Panc1 (cell line): ENCODE measurements at regions not wholly inside any gene's neighbourhood (a gene's known extent, or its start where the extent isn't known, plus 50 kb on each side); places are given as distances from the start of the nearest gene placed in this dataset.

Experiments used
- ATAC-seq: fragments of 200-7000 bp; cut with Tn5 transposase; 2 replicates; pipeline ENCODE4 v1.9.1; 2020; ENCODE audit warnings: mild to moderate bottlenecking, moderate library complexity
- BruUV-seq: library from RNA; stranded (reverse); fragments of 400-500 nt; replicated peaks from 2 replicates; lab custom pipeline; 2021; lab: Mats Ljungman, UMichigan
- CTCF ChIA-PET: fragments of 300-600 bp; sonication (Branson Sonifier 250); formaldehyde crosslinking; loops from one replicate; lab custom pipeline; 2022; ENCODE audit warnings: antibody characterized with exemption; lab: Charles Lee
- POLR2A ChIA-PET: fragments of 300-600 bp; sonication (Branson Sonifier 250); formaldehyde crosslinking; loops from one replicate; lab custom pipeline; 2022; ENCODE audit warnings: antibody characterized with exemption; lab: Charles Lee
- DNase-seq: peaks from one replicate; pipeline ENCODE4 v3.0.0-alpha.2; 2010; ENCODE audit warnings: low read depth, low spot score
- H3K27ac ChIP-seq: 2 replicates; pipeline ENCODE4 v1.5.1; 2011; ENCODE audit warnings: mild to moderate bottlenecking, low read length, inconsistent platforms
- H3K27me3 ChIP-seq: fragments of 200-500 bp; sonication (Bioruptor generic); 2 replicates; pipeline ENCODE4 v1.6.0; 2014; ENCODE audit warnings: low read length, inconsistent platforms; ENCODE audit not compliant: control insufficient read depth, insufficient read depth
- H3K36me3 ChIP-seq: fragments of 200-500 bp; sonication (Bioruptor generic); 2 replicates; pipeline ENCODE4 v1.5.1; 2014; ENCODE audit warnings: inconsistent platforms, mild to moderate bottlenecking, low read length, moderate library complexity; ENCODE audit not compliant: control insufficient read depth, insufficient read depth
- H3K4me1 ChIP-seq: 2 replicates; pipeline ENCODE4 v1.5.1; 2011; ENCODE audit warnings: inconsistent platforms, mild to moderate bottlenecking, low read length, moderate library complexity; ENCODE audit not compliant: control insufficient read depth, insufficient read depth
- H3K4me3 ChIP-seq, 2 experiments: 2 replicates each; pipeline ENCODE4 v1.5.1; 2011 to 2012; ENCODE audit warnings: low read depth in 2 of 2, low read length in 2 of 2, mild to moderate bottlenecking in 2 of 2, inconsistent platforms in 1 of 2, moderate library complexity in 1 of 2
- H3K9me3 ChIP-seq: fragments of 200-500 bp; sonication (Bioruptor generic); 2 replicates; pipeline ENCODE4 v1.5.1; 2014; ENCODE audit warnings: low read depth, mild to moderate bottlenecking, inconsistent platforms, low read length, moderate library complexity; ENCODE audit not compliant: control insufficient read depth, insufficient read depth
- POLR2AphosphoS5 ChIP-seq: IDR thresholded peaks from 2 replicates; pipeline ENCODE4 v1.6.1; 2012; ENCODE audit warnings: mild to moderate bottlenecking, low read depth, low read length, moderate library complexity
- SIN3A ChIP-seq: IDR thresholded peaks from 2 replicates; pipeline ENCODE4 v1.6.1; 2012; ENCODE audit warnings: low read depth, mild to moderate bottlenecking, low read length, moderate library complexity, borderline replicate concordance; ENCODE audit not compliant: insufficient read depth
- TCF7L2 ChIP-seq: IDR thresholded peaks from 2 replicates; pipeline ENCODE4 v1.6.1; 2011; ENCODE audit warnings: mild to moderate bottlenecking, low read depth, low read length, inconsistent platforms
- in situ Hi-C: cut with HindIII; loops from 2 replicates; pipeline ENCODE4 v1.10.0; 2016; ENCODE audit warnings: low sequenced_read_pairs, low pct_unique_long_range_greater_than_20kb
- intact Hi-C: fragments of 100-400 bp; cut with micrococcal nuclease; formaldehyde crosslinking; loops from one replicate; pipeline ENCODE4 v1.10.0; 2022; ENCODE audit not compliant: unreplicated experiment
- TF ChIP-seq, protein P1 (sequence below), 2 experiments: IDR thresholded peaks; 2 replicates each; pipeline ENCODE4 v1.6.1; 2011 to 2012; ENCODE audit warnings: low read depth in 2 of 2, control low read depth in 1 of 2, low read length in 1 of 2, mild to moderate bottlenecking in 1 of 2, moderate library complexity in 1 of 2; ENCODE audit not compliant: insufficient read depth in 1 of 2
- TF ChIP-seq, protein P2 (sequence below): fragments of 450-650 bp; IDR thresholded peaks from 2 replicates; pipeline ENCODE4 v1.5.1; 2017; ENCODE audit warnings: mild to moderate bottlenecking

DNA sequence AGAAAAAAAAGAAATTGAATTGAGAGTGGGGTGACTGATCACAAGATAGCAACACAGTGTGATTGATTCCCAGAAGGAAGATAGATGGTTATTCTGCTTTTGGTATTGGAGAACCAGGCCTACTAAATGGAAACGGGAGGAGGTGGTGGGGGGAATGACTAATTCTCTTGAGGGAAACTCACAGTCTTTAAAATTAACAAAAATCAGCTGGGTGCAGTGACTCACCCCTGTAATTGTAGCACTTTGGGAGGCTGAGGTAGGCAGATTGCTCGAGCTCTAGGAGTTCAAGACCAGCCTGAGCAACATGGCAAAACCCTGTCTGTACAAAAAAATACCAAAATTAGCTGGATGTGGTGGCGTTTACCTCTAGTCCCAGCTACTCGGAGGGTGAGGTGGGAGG is 134.6 kb upstream of the PDE4B start:
- DNase-seq, result no peak
- TF ChIP-seq, protein P1, sequence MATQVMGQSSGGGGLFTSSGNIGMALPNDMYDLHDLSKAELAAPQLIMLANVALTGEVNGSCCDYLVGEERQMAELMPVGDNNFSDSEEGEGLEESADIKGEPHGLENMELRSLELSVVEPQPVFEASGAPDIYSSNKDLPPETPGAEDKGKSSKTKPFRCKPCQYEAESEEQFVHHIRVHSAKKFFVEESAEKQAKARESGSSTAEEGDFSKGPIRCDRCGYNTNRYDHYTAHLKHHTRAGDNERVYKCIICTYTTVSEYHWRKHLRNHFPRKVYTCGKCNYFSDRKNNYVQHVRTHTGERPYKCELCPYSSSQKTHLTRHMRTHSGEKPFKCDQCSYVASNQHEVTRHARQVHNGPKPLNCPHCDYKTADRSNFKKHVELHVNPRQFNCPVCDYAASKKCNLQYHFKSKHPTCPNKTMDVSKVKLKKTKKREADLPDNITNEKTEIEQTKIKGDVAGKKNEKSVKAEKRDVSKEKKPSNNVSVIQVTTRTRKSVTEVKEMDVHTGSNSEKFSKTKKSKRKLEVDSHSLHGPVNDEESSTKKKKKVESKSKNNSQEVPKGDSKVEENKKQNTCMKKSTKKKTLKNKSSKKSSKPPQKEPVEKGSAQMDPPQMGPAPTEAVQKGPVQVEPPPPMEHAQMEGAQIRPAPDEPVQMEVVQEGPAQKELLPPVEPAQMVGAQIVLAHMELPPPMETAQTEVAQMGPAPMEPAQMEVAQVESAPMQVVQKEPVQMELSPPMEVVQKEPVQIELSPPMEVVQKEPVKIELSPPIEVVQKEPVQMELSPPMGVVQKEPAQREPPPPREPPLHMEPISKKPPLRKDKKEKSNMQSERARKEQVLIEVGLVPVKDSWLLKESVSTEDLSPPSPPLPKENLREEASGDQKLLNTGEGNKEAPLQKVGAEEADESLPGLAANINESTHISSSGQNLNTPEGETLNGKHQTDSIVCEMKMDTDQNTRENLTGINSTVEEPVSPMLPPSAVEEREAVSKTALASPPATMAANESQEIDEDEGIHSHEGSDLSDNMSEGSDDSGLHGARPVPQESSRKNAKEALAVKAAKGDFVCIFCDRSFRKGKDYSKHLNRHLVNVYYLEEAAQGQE (IDR thresholded peaks at IDR 0.05; ENCODE audit: insufficient read depth in 1 of 2, low read depth in 2 of 2, low read length in 1 of 2), result no peak
- TF ChIP-seq, protein P2, sequence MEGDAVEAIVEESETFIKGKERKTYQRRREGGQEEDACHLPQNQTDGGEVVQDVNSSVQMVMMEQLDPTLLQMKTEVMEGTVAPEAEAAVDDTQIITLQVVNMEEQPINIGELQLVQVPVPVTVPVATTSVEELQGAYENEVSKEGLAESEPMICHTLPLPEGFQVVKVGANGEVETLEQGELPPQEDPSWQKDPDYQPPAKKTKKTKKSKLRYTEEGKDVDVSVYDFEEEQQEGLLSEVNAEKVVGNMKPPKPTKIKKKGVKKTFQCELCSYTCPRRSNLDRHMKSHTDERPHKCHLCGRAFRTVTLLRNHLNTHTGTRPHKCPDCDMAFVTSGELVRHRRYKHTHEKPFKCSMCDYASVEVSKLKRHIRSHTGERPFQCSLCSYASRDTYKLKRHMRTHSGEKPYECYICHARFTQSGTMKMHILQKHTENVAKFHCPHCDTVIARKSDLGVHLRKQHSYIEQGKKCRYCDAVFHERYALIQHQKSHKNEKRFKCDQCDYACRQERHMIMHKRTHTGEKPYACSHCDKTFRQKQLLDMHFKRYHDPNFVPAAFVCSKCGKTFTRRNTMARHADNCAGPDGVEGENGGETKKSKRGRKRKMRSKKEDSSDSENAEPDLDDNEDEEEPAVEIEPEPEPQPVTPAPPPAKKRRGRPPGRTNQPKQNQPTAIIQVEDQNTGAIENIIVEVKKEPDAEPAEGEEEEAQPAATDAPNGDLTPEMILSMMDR, result no peak
- TF ChIP-seq POLR2AphosphoS5 (no peak), TCF7L2 (no peak), SIN3A (no peak)
- no peaks in the 10 kb centered on the region for H3K27me3 ChIP-seq
- ChIA-PET CTCF (no interaction called here), POLR2A (no interaction called here)
- no peak overlapping the region for H3K4me3 ChIP-seq
- H3K27ac ChIP-seq, result no peak overlapping the region
- H3K36me3 ChIP-seq, result no peaks in the 10 kb centered on the region
- BruUV-seq, result no TSS peak
- no peaks in the 10 kb centered on the region for H3K9me3 ChIP-seq
- in situ Hi-C loops (no loop called here), intact Hi-C loops (no loop called here)
- no peaks in the 10 kb centered on the region for H3K4me1 ChIP-seq
- no peak for ATAC-seq

DNA sequence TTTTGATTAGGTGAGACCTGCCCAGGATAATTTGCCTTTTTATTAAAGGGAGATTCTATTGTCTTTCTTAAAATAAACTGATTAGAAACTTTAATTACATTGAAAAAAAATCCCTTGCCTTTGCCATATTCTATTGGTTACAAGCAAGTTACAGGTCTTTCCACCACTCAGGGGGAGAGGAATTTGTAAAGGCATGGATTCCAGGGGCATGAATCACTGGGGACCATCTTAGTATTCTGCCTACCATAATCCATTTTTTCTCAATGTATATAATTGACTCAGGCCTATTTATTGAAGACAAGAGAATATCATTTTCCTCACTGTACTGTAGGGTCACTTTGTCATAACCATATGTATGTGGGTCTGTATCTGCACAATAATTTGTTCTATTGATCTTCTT is 124.3 kb upstream of the PDE4B start:
- no peak overlapping the region for H3K27ac ChIP-seq
- no peaks in the 10 kb centered on the region for H3K4me1 ChIP-seq
- TF ChIP-seq SIN3A (no peak), TCF7L2 (no peak), POLR2AphosphoS5 (no peak)
- TF ChIP-seq, protein P1 (IDR thresholded peaks at IDR 0.05; ENCODE audit: insufficient read depth in 1 of 2, low read depth in 2 of 2, low read length in 1 of 2), result no peak
- TF ChIP-seq, protein P2, result no peak
- H3K9me3 ChIP-seq, result no peaks in the 10 kb centered on the region; the same call in 1 of the 2 replicates
- ATAC-seq (no peak), DNase-seq (no peak)
- in situ Hi-C loops (no loop called here), intact Hi-C loops (no loop called here)
- POLR2A ChIA-PET, result no interaction called here
- H3K4me3 ChIP-seq, result no peak overlapping the region
- H3K36me3 ChIP-seq, result no peaks in the 10 kb centered on the region
- CTCF ChIA-PET, result no interaction called here
- H3K27me3 ChIP-seq, result no peaks in the 10 kb centered on the region
- no TSS peak for BruUV-seq
